Prostate gland (tissue), 2 donors: ENCODE measurements at regions not wholly inside any gene's neighbourhood (a gene's known extent, or its start where the extent isn't known, plus 50 kb on each side); places are given as distances from the start of the nearest gene placed in this dataset.

Source experiments
- DNase-seq: peaks from one replicate; pipeline ENCODE4 v3.0.0-alpha.2; 2019; ENCODE audit warnings: low spot score
- H3K27ac ChIP-seq, 2 donors: fragments of 200-600 bp; sonication (generic); 2 replicates each; pipeline ENCODE4 v1.5.1; 2017 to 2019
- H3K27me3 ChIP-seq: fragments of 200-600 bp; sonication (generic); replicated peaks from 2 replicates; pipeline ENCODE4 v1.5.1; 2019; ENCODE audit not compliant: insufficient read depth
- H3K36me3 ChIP-seq, 2 donors: fragments of 200-600 bp; sonication (generic); 1 replicate in 1 of 2; 2 replicates in 1 of 2; pipeline versions ENCODE4 v1.5.1 to v1.8.1; 2017 to 2019
- H3K4me1 ChIP-seq: fragments of 200-600 bp; sonication (generic); replicated peaks from 2 replicates; pipeline ENCODE4 v1.5.1; 2019
- H3K4me3 ChIP-seq, 2 donors: fragments of 200-600 bp; sonication (generic); 2 replicates each; pipeline ENCODE4 v1.5.1; 2017 to 2019
- H3K9me3 ChIP-seq: fragments of 200-600 bp; sonication (generic); 2 replicates; pipeline ENCODE4 v1.5.1; 2017
- POLR2A ChIP-seq: fragments of 450-650 bp; IDR thresholded peaks from one replicate; pipeline ENCODE4 v1.6.1; 2016; ENCODE audit warnings: antibody characterized with exemption, mild to moderate bottlenecking
- POLR2AphosphoS5 ChIP-seq: sonication (generic); formaldehyde crosslinking; IDR thresholded peaks from one replicate; pipeline ENCODE4 v1.6.1; 2017; ENCODE audit warnings: antibody characterized with exemption
- WGBS: methylation state at CpG from one replicate; pipeline ENCODE4 v1.1.5; 2018; 5-methylcytosine and 5-hydroxymethylcytosine counted together
- intact Hi-C: fragments of 100-400 bp; cut with DNase I; formaldehyde crosslinking; loops from one replicate; pipeline ENCODE4 v1.14.2; 2022
- TF ChIP-seq, protein P1 (sequence below), 4 experiments: fragments of 200-600 bp in 2 of 4; fragments of 450-650 bp in 2 of 4; sonication (generic) in 2 of 4; IDR thresholded peaks; 1 replicate in 3 of 4; 2 replicates in 1 of 4; pipeline ENCODE4 v1.5.1; 2016 to 2019; ENCODE audit warnings: antibody characterized with exemption in 4 of 4, mild to moderate bottlenecking in 2 of 4, moderate library complexity in 2 of 4

DNA sequence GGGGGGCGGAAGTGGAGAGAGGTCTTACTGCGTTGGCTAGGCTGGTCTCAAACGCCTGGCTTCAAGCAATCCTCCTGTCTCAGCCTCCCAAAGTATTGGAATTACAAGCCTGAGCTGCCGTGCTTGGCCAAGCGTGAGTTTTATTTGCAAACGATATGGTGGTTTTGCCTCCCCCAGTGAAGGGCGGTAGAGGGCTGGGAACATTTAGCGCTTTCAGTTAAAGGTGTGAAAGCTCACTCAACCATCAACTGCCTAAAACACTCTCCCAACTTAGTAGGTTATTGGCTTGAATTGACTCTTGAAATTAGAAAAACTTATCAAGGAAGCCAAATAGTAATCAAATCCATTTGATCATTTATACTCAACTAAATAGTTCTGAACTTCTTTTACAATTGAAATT is 156.3 kb downstream of the ESM1 start:
- Histone ChIP-seq H3K36me3 (no peaks in the 10 kb centered on the region), H3K27ac (no peak overlapping the region), H3K4me3 (no peak overlapping the region), H3K27me3 (no peaks in the 10 kb centered on the region), H3K9me3 (no peaks in the 10 kb centered on the region), H3K4me1 (no peaks in the 10 kb centered on the region)
- WGBS = 69% methylated on average over 8 of the region's 8 CpGs
- intact Hi-C loops = no loop called here
- TF ChIP-seq, protein P1, sequence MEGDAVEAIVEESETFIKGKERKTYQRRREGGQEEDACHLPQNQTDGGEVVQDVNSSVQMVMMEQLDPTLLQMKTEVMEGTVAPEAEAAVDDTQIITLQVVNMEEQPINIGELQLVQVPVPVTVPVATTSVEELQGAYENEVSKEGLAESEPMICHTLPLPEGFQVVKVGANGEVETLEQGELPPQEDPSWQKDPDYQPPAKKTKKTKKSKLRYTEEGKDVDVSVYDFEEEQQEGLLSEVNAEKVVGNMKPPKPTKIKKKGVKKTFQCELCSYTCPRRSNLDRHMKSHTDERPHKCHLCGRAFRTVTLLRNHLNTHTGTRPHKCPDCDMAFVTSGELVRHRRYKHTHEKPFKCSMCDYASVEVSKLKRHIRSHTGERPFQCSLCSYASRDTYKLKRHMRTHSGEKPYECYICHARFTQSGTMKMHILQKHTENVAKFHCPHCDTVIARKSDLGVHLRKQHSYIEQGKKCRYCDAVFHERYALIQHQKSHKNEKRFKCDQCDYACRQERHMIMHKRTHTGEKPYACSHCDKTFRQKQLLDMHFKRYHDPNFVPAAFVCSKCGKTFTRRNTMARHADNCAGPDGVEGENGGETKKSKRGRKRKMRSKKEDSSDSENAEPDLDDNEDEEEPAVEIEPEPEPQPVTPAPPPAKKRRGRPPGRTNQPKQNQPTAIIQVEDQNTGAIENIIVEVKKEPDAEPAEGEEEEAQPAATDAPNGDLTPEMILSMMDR (IDR thresholded peaks at IDR 0.05) = no peak
- TF ChIP-seq POLR2A (no peak), POLR2AphosphoS5 (no peak)
- no peak for DNase-seq

DNA sequence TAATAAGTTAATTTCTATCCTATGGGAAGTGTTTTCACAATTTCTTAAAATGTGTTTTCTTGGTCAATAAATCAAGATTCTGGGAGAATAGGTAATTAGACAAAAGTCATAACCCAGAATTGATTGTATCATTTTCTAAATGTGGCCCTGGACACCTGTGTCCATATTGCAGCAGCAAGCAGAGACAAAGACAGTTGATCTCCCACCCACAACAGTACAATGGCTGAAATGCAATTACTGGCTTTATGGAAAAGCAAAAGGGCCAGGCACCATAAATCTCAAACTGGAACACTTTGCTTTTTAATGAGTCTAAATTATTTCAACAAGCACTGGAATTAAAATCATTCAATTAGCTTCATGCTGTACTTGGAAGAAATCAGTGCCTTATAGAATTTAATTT is 157.2 kb downstream of the ESM1 start:
- H3K27ac ChIP-seq = no peak overlapping the region
- no peaks in the 10 kb centered on the region for H3K36me3 ChIP-seq
- no peak for DNase-seq
- no peaks in the 10 kb centered on the region for H3K27me3 ChIP-seq
- intact Hi-C loops = no loop called here
- no peaks in the 10 kb centered on the region for H3K9me3 ChIP-seq
- TF ChIP-seq, protein P1 (IDR thresholded peaks at IDR 0.05) = no peak
- H3K4me1 ChIP-seq = no peaks in the 10 kb centered on the region
- H3K4me3 ChIP-seq = no peak overlapping the region

DNA sequence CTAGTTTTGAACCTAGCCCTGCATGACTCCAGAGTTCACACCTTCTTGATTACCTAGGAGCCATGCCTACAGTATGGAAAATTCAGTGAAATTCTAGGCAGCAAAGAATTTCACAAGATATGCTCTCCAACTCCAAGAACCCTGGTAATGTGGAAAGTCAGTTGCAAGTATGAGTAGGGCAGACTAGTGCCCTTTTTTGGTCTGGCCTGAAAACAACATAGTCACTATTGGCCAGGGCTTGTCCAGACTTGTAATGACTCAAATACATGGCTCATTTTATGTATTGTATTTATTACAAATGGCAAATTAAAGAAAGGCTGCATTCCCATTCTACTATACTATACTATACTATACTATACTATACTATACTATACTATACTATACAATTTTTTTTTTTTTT is 160.4 kb downstream of the ESM1 start:
- H3K9me3 ChIP-seq = no peaks in the 10 kb centered on the region
- H3K27ac ChIP-seq = no peak overlapping the region
- intact Hi-C loops = no loop called here
- no peaks in the 10 kb centered on the region for H3K27me3 ChIP-seq
- no peaks in the 10 kb centered on the region for H3K36me3 ChIP-seq
- no peak overlapping the region for H3K4me3 ChIP-seq
- TF ChIP-seq POLR2A (no peak), POLR2AphosphoS5 (no peak)
- TF ChIP-seq, protein P1 (IDR thresholded peaks at IDR 0.05) = no peak
- DNase-seq = no peak
- H3K4me1 ChIP-seq = no peaks in the 10 kb centered on the region

- H3K27ac ChIP-seq = no peak overlapping the region
- TF ChIP-seq, protein P1 (IDR thresholded peaks at IDR 0.05) = no peak
- TF ChIP-seq POLR2A = no peak
- no peak for TF ChIP-seq POLR2AphosphoS5
- intact Hi-C loops = loop anchor here (5.0 kb wide), 1 partner anchor 296 kb away; no protein-coding TSS in a partner anchor
- no peaks in the 10 kb centered on the region for H3K4me1 ChIP-seq
- no peaks in the 10 kb centered on the region for H3K9me3 ChIP-seq
- no peaks in the 10 kb centered on the region for H3K36me3 ChIP-seq
- DNase-seq = no peak
- H3K27me3 ChIP-seq = no peaks in the 10 kb centered on the region
- H3K4me3 ChIP-seq = no peak overlapping the region
Measured at GRCh38 chr5:54823006-54823405, 162.4 kb downstream of the ESM1 start.

GRCh38 chr5:54822324-54822687 is 163.1 kb downstream of the ESM1 start:
- Histone ChIP-seq H3K4me1 (no peaks in the 10 kb centered on the region), H3K27ac (no peak overlapping the region), H3K4me3 (no peak overlapping the region), H3K9me3 (no peaks in the 10 kb centered on the region), H3K27me3 (no peaks in the 10 kb centered on the region), H3K36me3 (no peaks in the 10 kb centered on the region)
- DNase-seq = no peak
- 97% methylated on average over 2 of the region's 2 CpGs for WGBS
- intact Hi-C loops = loop anchor here (5.0 kb wide), 1 partner anchor 295 kb away; no protein-coding TSS in a partner anchor
- TF ChIP-seq, protein P1 (IDR thresholded peaks at IDR 0.05) = no peak
- TF ChIP-seq POLR2AphosphoS5 (no peak), POLR2A (no peak)
